Stimulated activated naive CD4-positive, alpha-beta T cell treated with Interleukin-2 at 50 U/mL for 16 hours (primary cell): ENCODE measurements at regions not wholly inside any gene's neighbourhood (a gene's known extent, or its start where the extent isn't known, plus 50 kb on each side); places are given as distances from the start of the nearest gene placed in this dataset.
"Not testable (repeated sequence)": the region's sequence is repeated elsewhere in the genome, so short reads cannot be mapped to it uniquely, and the experiment has no call there.

ENCODE experiments used
- DNase-seq: peaks from one replicate; lab custom pipeline; 2025; lab: John Stamatoyannopoulos, UW

DNA sequence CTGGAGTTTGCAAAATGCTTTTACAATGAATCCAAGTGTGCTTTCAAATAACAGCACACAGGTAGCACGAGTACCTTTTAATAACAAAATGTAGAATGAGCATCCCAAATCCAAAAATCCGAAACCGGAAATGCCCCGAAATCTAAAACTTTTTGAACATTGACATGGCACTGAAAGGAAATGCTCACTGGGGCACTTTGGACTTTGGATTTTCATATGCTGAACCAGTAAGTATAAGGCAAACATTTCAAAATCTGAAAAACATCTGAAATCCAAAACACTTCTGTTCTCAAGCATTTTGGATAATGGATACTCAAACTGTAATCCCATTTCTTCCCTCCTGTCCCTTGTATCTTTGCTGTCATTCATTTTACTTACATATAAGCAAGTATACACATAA is 50.1 kb downstream of the GCNT4 start:
- no peak for DNase-seq

DNA sequence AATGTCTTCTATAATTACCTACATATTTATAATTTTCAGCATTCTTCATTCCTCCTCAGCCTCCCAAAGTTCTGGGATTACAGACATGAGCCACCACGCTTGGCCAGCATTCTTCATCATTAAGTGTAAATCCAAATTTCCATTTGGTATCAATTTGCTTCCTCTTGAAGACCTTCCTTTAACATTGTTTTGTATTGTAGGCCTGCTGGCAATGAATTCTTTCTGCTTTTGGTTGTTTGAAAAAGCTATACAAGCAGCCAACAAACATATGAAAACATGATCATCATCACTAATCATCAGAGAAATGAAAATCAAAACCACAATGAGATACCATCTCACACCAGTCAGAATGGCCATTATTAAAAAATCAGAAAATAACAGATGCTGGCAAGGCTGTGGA is 56.4 kb downstream of the GCNT4 start:
- DNase-seq, result no peak

DNA sequence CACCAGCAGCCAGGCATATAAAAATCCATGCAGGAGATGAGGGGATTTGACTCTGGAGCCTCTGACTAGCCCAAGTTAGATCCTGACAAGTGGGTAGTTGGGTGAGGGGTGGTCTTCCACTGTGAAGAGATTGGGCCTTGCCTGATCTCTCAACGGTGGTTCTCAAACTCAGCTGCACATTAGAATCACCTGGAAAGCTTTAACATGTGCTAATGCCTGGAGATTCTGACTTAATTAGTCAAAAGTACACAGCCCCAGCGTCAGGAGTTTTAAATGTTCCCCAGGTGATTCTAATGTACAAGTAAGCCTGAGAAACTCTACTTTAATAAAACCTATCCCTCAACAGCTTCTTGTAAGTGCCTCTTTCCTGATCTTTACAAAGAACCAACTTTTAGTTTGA is 57.5 kb downstream of the GCNT4 start:
- no peak for DNase-seq

DNA sequence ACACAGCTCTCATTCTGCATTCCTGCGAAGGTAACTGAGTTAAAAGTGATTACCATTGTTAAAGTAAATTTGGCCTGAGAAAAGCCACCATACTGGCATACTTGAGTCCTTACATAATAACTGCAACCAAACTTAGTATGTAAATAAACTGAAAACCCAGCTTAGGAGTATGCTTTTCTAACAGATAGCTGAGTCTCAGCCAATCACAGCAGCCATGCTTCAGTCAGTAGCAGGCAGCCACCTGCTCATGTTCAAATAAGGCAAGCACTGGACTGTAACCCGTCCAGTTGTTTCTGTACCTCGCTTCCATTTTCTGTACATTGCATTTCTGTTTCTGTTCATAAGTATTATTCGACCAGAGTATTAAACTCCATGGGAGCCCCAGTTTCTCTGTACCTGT is 58.6 kb downstream of the GCNT4 start:
- no peak for DNase-seq

DNA sequence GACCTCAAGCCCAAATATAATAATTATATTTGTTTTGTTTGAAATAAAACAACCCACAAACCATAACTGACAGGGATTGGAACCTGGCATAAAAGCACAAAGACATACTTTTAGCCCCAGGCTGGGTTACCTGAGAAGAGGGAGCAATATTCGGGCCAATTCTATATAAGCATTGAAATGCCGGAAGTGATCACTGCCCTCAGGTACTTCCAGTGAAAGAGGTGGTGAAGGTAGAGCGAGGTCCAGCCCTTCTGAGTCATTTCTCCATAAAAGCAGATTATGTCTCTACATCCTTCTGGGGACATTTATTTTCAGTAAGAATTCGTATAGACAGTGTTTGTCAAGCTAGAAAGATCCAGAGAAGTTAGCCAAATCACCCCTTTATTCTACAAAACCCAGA is 59.6 kb downstream of the GCNT4 start:
- DNase-seq, result no peak

DNA sequence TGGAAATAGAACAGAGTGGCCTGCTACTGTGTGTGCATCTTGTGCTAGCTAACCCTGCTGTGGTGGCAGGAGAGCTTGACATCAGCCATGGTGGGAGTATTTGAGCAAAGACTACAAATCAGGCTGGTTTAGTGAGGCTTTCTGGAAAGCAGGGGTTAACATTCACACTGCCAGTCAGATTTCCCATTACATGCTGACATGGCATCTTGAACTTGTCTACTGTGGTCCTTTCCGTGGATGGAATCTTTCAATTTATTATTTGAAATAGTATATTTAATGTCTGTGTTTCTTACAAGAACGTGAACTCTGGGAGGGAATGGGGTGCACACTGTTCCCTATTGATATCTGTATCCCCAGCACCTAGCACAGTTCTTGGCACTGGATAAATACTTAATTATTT is 60.8 kb downstream of the GCNT4 start:
- DNase-seq, result no peak

DNA sequence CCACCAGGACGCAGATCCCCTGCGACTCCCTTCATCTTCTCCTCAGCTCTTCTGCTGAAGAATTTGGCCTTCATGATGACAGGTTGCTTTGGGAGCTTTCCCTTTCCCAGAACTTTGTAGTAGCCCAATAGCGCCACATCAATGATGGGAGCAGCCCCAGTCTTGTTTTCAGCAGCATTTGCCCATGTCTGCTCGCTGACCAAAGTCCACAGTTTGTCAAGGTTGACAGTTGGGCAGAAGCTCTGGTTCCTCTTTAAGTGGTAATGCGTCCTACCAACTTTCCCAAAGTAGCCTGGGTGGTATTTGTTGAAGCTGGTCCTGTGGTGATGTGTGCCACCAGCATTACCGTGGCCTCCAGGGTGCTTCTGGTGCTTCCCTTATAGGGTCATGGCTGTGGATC is 62.2 kb downstream of the GCNT4 start:
- DNase-seq, result no peak

DNA sequence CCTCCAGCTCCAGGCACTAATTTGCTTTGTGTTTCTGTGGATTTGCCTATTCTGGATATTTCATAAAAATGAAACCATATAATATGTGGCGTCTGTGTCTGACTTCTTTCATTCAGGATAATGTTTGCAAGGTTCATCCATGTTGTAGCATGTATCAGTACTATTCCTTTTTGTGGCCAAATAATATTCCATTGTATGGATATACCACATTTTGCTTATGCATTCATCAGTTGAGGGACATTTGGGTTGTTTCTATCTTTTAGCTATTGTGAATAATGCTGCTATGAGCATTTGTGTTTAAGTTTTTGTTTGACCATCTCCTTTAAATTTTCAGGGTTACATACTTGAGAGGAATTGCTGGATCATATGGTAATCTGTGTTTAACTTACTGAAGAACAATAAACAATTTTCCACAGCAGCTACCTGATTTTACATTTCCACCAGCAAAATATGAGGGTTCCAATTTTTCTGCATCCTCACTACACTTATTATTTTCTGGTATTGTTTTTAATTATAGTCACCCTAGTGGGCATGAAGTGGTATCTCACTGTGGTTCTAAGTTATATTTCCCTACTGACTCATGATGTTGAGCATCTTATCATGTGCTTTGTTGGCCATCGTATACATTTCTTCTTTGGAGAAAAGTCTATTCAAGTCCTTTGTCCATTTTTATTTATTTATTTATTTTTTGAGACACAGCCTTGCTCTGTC is 63.9 kb downstream of the GCNT4 start:
- no peak for DNase-seq

DNA sequence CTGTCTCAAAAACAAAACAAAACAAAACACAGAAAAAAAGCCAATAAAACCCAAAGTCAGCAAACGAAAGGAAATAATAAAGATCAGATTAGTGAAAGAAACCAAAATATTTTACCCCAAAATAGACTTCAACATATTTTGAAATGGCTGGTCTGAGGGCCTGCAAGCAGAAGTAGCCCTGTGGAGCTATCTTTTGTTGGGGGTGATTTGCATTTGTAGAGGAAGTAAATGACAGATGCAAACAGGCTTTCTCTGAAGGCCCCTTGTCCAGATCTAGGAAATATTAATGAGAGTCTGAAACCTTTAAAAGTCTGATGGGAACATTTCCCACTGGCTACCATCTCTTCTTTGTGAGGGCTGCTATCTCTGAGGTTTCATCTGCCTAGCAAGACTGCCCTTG is 74.0 kb downstream of the GCNT4 start:
- no peak for DNase-seq

DNA sequence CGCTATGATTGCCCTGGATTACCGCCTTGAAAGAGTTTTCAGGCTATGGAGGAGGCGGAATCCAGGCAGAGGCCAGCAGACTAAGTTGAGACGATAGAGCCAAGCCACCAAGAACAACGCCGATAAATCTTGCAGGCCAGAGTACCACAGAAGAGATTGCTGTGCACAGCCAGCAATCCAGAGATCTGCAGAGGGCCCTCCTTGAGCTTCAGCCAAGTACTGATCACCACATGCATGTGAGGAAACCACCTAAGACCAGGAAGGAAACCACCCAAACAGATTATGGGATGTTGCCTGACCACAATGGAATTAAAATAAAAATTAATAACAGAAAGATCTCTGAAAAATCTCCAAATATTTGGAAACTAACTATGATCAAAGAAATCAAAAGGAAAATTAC is 74.9 kb downstream of the GCNT4 start:
- DNase-seq, result no peak

DNA sequence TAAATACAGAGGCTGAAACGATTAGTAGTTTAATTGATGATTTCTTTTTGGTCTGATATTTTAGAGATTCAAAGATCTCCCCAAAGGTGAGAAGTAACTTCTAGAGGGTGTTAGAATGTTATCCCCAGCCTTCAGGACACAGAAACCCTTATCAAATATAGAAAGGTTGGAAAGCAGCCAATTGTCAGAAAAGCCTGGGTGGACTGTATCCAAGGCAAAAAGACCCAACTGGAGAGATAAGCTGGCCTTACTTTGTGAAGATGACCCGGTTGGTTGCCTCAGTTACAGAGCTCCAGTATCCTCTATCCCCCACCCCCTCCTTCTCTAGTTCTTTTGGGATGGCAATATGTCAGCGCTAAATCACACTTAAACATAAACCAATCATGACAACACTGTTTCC is 75.7 kb downstream of the GCNT4 start:
- no peak for DNase-seq

DNA sequence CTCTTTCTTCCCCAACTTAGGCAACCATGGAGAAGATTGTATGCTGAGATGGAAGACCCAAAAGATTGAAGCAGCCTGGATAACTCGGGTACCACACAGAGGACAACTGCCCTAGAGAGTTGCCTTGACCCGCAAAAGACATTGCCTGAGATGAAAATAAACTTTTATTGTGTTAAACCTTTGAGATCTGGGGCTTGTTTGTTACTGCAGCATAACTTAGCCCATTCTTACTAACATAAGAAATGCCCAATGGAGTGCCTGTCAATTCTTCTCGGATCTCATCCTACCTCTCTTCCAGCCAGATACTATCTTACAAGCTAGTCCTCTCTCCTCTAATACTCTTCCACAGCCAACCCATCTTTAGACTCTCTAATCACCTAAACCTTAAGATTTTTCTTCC is 76.8 kb downstream of the GCNT4 start:
- no peak for DNase-seq

DNA sequence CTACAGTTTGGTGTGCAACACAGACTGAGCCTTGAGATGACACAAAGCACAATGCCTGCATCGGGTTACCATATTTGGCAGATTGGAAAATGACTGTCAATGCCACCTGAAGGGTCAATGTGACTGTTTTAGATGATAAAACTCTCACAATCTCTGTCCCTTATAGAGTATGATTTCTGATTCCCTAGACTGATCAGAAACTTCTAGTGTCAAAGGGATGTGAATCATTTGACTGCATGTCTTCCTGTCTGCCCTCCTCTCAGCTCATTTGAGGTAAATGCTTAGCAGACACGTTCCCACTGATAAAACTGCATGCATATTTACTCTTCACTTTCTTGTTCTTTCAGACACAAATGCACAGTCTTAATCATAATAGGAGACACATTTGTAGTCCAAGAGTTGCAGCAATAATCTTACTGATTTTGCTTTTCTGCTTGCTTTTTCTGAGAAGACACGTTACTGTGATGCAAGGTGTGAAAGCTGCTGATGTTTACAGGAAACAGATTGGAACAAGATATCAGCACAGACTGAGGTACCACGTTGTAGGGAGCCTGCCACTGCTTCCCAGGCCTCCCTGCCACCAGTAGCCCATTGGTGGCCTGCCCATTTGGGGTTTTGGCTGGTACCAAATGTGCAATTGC is 77.8 kb downstream of the GCNT4 start:
- DNase-seq, result no peak

DNA sequence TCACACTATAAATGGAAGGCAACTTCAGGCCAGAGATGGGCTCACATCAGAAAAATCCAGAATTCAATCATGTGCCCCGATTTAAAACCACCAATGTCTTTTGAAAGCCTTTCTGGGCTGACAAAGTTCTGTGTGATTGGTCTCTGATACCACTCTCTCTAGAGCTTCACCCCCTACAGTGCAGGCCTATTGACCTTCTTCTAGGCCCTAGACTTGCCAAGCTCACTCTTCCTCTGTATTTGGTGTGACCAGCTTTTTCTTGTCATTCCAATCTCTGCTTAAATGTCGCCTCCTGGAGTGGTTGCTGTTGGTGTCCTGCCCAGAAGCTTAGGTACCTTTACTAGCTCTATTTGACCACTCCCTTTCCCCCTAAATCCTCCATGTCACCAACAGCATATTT is 78.7 kb downstream of the GCNT4 start:
- no peak for DNase-seq

DNA sequence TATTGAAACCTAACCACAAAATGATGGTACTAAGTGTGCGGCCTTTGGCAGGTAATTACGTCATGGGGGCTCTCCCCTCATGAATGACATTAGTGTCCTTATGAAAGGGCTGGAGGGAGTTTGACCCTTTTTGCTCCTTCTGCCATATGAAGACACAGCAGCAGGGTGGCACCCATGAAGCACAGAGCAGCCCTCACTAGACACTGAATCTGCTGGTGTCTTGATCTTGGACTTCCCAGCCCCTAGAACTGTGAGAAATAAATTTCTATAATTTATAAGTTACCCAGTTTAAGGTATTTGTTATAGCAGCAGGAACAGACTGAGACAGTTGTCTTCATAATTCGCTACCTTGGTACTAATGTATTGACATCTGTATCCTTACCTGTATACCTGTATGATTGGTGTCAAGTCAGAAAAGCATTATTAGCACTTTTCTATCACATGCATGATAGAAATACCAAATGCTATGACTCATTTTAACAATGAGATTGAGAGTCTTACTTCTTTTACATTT is 80.4 kb downstream of the GCNT4 start:
- DNase-seq, result no peak

DNA sequence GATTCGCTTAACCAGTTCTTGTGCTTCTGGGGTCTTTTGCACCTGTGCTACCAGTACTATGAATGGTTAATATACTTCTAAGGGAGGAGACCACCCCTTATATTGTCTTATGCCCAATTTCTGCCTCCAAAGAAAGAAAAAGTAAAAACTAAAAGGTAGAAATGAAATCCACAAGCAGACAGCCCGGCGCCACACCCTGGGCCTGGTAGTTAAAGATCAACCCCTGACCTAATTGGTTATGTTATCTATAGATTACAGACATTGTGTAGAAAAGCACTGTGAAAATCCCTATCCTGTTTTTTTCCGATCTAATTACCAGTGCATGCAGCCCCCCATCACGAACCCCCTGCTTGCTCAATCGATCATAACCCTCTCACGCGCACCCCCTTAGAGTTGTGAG is 81.5 kb downstream of the GCNT4 start:
- not testable (repeated sequence) for DNase-seq

DNA sequence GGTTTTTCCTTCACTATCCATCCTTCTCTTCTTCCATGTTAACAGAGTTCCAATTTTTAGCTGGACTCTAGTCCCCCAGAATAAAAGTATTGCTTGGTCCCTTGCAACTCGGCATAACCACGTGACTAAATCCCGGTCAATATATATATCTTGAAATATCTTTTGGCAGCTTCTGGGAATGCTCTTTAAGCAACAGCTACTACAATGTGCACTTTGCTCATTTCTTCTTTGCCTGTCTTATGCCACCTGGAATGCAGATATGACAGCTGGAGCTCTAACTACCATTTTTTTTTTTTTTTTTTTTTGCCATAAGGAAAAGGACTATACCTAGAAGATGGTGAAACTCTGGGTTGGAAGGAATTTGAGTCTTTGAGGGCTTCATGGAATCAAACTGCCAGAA is 82.6 kb downstream of the GCNT4 start:
- DNase-seq, result no peak

DNA sequence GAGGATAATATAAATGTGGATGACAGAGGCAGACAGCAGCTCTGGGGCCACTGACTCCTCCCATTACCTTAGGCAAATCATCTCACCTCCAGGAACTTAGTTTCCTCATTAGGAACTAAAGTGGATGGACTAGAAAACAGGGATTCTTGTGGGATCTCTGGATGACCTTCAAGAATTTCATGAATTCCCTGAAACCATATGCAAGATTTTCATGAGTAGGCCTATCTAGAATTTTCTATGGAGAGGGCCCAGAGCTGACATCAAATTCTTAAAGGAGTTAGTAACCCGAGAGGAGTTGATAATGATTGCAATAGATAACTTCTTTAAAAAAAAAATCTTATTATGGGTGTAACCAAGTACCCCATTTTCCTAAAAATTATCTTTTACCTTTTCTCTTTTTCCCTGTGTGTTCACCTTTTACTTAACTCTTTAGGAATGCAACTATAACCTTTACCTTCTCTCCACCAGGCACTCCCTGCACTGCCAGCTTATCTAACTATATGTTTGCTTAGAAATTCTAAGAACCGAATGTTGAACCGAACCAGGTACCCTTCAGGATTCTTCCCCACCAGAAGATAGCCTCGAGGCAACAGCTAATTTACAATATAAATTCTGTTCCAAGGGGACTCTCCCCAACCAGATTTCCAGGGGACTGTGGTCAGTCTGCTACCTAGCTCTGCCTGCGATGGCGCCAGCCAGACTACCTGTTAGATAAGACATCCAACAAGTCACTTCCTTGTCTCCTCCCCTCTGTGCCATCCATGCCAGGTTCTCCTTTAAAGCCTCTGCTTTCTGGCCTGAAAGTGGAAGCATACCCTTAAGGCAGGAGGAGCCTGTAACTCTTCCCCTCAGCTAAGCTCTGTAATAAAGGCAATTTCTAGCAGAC is 86.0 kb downstream of the GCNT4 start:
- no peak for DNase-seq

DNA sequence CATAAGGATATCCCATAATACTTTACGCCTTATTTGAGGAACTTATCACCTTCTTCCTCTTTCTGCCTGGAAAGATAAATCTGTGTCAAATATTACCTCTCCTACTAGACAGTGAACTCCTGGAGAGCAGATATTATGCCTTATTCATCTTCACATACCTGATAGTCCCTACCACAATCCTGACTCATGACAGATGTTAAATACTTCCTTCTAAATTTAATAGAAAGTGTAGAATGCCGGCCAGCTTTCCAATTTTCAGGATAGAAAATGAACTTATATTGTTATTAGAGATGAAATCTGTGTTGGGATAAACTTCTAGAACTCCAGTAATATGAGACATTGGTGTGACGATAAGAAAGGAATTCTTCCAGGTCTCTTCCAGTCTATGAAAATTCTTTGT is 89.0 kb downstream of the GCNT4 start:
- DNase-seq, result no peak

DNA sequence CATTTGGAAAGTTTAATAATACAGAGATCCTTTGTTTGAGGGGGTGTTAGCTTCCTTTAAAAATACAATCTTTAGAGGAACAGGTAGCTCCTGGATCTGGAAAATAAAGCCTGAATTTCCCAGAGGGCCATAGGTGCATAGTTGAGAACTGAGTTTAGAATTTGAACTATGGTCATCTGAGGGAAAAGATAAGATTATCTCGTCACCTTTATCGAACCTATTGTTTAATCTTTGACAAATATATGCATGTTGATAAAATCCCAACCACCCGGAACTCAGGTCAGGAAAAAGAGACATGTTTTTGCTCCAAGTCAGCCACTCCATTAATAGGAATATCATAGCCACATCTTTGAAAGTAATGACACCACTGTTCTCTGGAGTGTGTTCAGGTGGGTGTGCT is 91.7 kb upstream of the FAM169A start:
- no peak for DNase-seq

DNA sequence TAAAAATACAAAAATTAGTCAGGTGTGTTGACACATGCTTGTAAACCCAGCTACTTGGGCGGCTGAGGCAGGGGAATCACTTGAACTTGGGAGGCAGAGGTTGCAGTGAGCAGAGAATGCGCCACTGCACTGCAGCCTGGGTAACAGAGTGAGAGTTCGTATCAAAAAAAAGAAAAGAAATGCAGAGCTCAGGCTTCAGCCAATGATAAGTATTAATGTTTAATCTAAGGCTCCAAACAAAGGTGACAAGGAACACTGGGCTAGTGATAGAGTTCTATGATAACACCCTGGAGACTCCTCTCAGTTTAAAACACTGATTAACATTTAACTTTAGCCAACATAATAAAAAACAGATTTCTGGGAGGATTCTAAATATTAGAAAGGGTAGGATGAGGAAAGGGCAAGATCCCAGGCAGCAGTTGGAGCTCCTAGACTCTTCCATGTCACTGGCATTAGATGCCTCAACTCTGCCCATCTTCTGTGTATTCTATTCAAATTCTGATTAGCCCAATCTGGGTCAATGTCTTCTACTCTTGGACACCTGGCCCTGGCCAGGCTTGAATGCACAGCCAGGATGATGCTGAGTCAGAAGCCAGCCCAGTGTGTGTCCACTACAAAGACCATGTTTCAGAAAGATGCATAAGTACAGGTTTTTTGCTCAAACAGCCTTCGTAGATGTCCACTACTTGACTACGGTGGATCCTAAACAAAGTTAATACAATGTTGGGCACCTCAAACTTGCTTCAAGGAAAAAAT is 91.0 kb upstream of the FAM169A start:
- no peak for DNase-seq

DNA sequence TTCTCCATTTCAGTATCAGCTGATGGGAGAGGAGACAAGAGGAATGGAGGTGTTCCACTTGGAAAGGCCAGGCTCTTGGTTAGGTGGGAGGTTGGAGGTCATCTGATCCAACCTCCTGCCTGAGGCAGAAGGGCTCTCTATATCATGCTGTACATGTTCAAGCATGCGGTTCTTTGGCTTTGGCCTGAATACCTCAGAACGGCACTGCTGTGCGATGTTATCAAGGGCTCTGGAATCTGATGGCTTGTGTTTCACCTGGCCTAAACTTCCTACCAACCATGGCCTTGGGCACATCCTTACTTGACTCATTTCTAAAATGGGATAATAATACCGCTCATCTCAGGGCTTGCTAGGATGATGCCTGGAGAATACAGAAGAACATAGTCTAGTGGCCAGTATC is 90.1 kb upstream of the FAM169A start:
- DNase-seq, result no peak
